KMS-11 (cell line): ENCODE measurements at regions not wholly inside any gene's neighbourhood (a gene's known extent, or its start where the extent isn't known, plus 50 kb on each side); places are given as distances from the start of the nearest gene placed in this dataset.
A peak's percentile ranks its signal among the peaks of the same experiment; 100 is the strongest.
"Not testable (repeated sequence)": the region's sequence is repeated elsewhere in the genome, so short reads cannot be mapped to it uniquely, and the experiment has no call there.

Source experiments
- H2AFZ ChIP-seq: fragments of 200-600 bp; sonication (generic); 2 replicates; pipeline ENCODE4 v1.6.1; 2016; ENCODE audit warnings: antibody characterized with exemption, mixed run types, low read depth
- H3K27ac ChIP-seq: fragments of 200-600 bp; sonication (generic); 2 replicates; pipeline ENCODE4 v1.6.1; 2016; ENCODE audit warnings: mild to moderate bottlenecking, mixed run types
- H3K27me3 ChIP-seq: fragments of 200-600 bp; sonication (generic); 2 replicates; pipeline ENCODE4 v1.6.1; 2017; ENCODE audit warnings: mild to moderate bottlenecking, low read depth, mixed run types, moderate library complexity; ENCODE audit not compliant: insufficient read depth
- H3K36me3 ChIP-seq: fragments of 200-600 bp; sonication (generic); 2 replicates; pipeline ENCODE4 v1.6.1; 2017; ENCODE audit warnings: mild to moderate bottlenecking, mixed run types; ENCODE audit not compliant: insufficient read depth
- H3K4me1 ChIP-seq: fragments of 200-600 bp; sonication (generic); 2 replicates; pipeline ENCODE4 v1.6.1; 2016; ENCODE audit warnings: mild to moderate bottlenecking, low read depth, mixed run types; ENCODE audit not compliant: poor library complexity, severe bottlenecking
- H3K4me2 ChIP-seq: fragments of 200-600 bp; sonication (generic); 2 replicates; pipeline ENCODE4 v1.7.0; 2016; ENCODE audit warnings: mild to moderate bottlenecking, mixed run types
- H3K4me3 ChIP-seq: fragments of 200-600 bp; sonication (generic); IDR thresholded peaks from 2 replicates; pipeline ENCODE4 v1.6.1; 2017; ENCODE audit warnings: low read depth, low read length, mixed read lengths; ENCODE audit not compliant: insufficient read depth
- H3K79me2 ChIP-seq: fragments of 200-600 bp; sonication (generic); 2 replicates; pipeline ENCODE4 v1.6.1; 2016; ENCODE audit warnings: low read depth, mixed run types; ENCODE audit not compliant: insufficient read depth
- H3K9ac ChIP-seq: fragments of 200-600 bp; sonication (generic); 2 replicates; pipeline ENCODE4 v1.6.1; 2016; ENCODE audit warnings: mild to moderate bottlenecking, mixed run types
- H4K20me1 ChIP-seq: fragments of 200-600 bp; sonication (generic); 2 replicates; pipeline ENCODE4 v1.6.1; 2016; ENCODE audit warnings: mild to moderate bottlenecking, mixed run types; ENCODE audit not compliant: insufficient read depth
- CTCF ChIP-seq: fragments of 200-600 bp; sonication (generic); conservative IDR thresholded peaks from 2 replicates; pipeline ENCODE4 v1.6.1; 2017; ENCODE audit warnings: low read depth, mild to moderate bottlenecking, antibody characterized with exemption, low read length, moderate library complexity, mixed read lengths

- not testable (repeated sequence) for H3K36me3 ChIP-seq
These were observed 70.3 kb upstream of the CLEC6A start for GRCh38 chr12:8385431-8385830.

GRCh38 chr12:8386661-8387060, 69.1 kb upstream of the CLEC6A start:
- H3K27me3 ChIP-seq, H4K20me1 ChIP-seq, H3K79me2 ChIP-seq, H3K9ac ChIP-seq, H3K27ac ChIP-seq, H2AFZ ChIP-seq, H3K4me3 ChIP-seq, H3K4me2 ChIP-seq, H3K4me1 ChIP-seq, H3K36me3 ChIP-seq: not testable (repeated sequence)

More at GRCh38 chr12:8385431-8385830, 70.3 kb upstream of the CLEC6A start:
- H3K4me1 ChIP-seq, H3K4me2 ChIP-seq, H3K27ac ChIP-seq, H3K9ac ChIP-seq, H2AFZ ChIP-seq, H3K27me3 ChIP-seq, H3K4me3 ChIP-seq, H4K20me1 ChIP-seq, H3K79me2 ChIP-seq: not testable (repeated sequence)

GRCh38 chr12:8389296-8389695, 66.5 kb upstream of the CLEC6A start:
- H3K36me3 ChIP-seq, H3K4me3 ChIP-seq, H3K27me3 ChIP-seq, H3K27ac ChIP-seq, H3K9ac ChIP-seq, H3K4me1 ChIP-seq, H4K20me1 ChIP-seq, H2AFZ ChIP-seq, H3K4me2 ChIP-seq, H3K79me2 ChIP-seq: not testable (repeated sequence)

- H3K79me2 ChIP-seq, H3K36me3 ChIP-seq, H4K20me1 ChIP-seq, H3K4me3 ChIP-seq, H3K27ac ChIP-seq, H3K27me3 ChIP-seq, H3K4me1 ChIP-seq: not testable (repeated sequence)
- TF ChIP-seq CTCF: peak; percentile 35; the same call in 1 of the 2 replicates
- 0 out of 2 replicates have a peak overlapping the region, but pooled peaks have one; percentile 18 for H3K9ac ChIP-seq
- H3K4me2 ChIP-seq: peak overlapping the region; percentile 51
- H2AFZ ChIP-seq: peak overlapping the region; percentile 71
These were observed 65.6 kb upstream of the CLEC6A start for GRCh38 chr12:8390001-8390777.

- not testable (repeated sequence) for H3K27ac ChIP-seq, H3K4me2 ChIP-seq, H4K20me1 ChIP-seq, H3K4me1 ChIP-seq, H3K36me3 ChIP-seq, H3K4me3 ChIP-seq, H3K27me3 ChIP-seq, H3K79me2 ChIP-seq, H3K9ac ChIP-seq
- peak overlapping the region; percentile 52; the same call in 1 of the 2 replicates for H2AFZ ChIP-seq
- TF ChIP-seq CTCF: peak; percentile 23; the same call in 1 of the 2 replicates
These were observed 59.3 kb upstream of the CLEC6A start for GRCh38 chr12:8396225-8397071.

GRCh38 chr12:8397378-8397777, 58.4 kb upstream of the CLEC6A start:
- H2AFZ ChIP-seq, H3K27me3 ChIP-seq, H3K9ac ChIP-seq, H3K4me3 ChIP-seq, H3K79me2 ChIP-seq, H3K36me3 ChIP-seq, H4K20me1 ChIP-seq, H3K27ac ChIP-seq, H3K4me1 ChIP-seq, H3K4me2 ChIP-seq: not testable (repeated sequence)

GRCh38 chr12:8399496-8400034, 56.2 kb upstream of the CLEC6A start:
- not testable (repeated sequence) for H3K4me3 ChIP-seq, H3K36me3 ChIP-seq, H3K4me2 ChIP-seq, H3K9ac ChIP-seq, H4K20me1 ChIP-seq, H2AFZ ChIP-seq, H3K79me2 ChIP-seq, H3K27me3 ChIP-seq, H3K4me1 ChIP-seq, H3K27ac ChIP-seq

- not testable (repeated sequence) for H3K9ac ChIP-seq, H3K4me2 ChIP-seq, H3K79me2 ChIP-seq, H2AFZ ChIP-seq, H4K20me1 ChIP-seq, H3K4me3 ChIP-seq, H3K36me3 ChIP-seq, H3K27ac ChIP-seq, H3K27me3 ChIP-seq, H3K4me1 ChIP-seq
These were observed 51.9 kb upstream of the CLEC6A start for GRCh38 chr12:8403834-8404233.
